Spleen (tissue), 7 donors: ENCODE measurements at regions not wholly inside any gene's neighbourhood (a gene's known extent, or its start where the extent isn't known, plus 50 kb on each side); places are given as distances from the start of the nearest gene placed in this dataset.

Experiments used
- CTCF ChIP-seq, 11 experiments: fragments of 200-600 bp in 7 of 11; fragments of 450-650 bp in 4 of 11; sonication (generic) in 4 of 11; IDR thresholded peaks in 8 of 11; conservative IDR thresholded peaks in 3 of 11; 1 replicate in 7 of 11; 2 replicates in 4 of 11; pipeline versions ENCODE4 v1.4.0 to v1.8.0; 2016 to 2021; ENCODE audit warnings: antibody characterized with exemption in 11 of 11, inconsistent platforms in 4 of 11, mild to moderate bottlenecking in 1 of 11
- POLR2AphosphoS5 ChIP-seq, 3 donors: sonication (generic); formaldehyde crosslinking; IDR thresholded peaks; one replicate each; pipeline ENCODE4 v1.5.1; 2017; ENCODE audit warnings: antibody characterized with exemption in 3 of 3
- donor health status: DM: no; HTN: no; CAD: no; lungs with moderate emphysema.
- donor health status: DM: no; HTN: no; CAD: no.
- donor health status: DM: no; HTN: no; CAD: no.

- no peak for TF ChIP-seq CTCF (IDR thresholded peaks at IDR 0.05 in 8 of 11, conservative IDR thresholded peaks at IDR 0.05 in 3 of 11)
- TF ChIP-seq POLR2AphosphoS5 (IDR thresholded peaks at IDR 0.05): no peak
Observed at GRCh38 chr20:39878320-39878719, 810.7 kb downstream of the MAFB start.
